KMS-11 (cell line): ENCODE measurements at regions not wholly inside any gene's neighbourhood (a gene's known extent, or its start where the extent isn't known, plus 50 kb on each side); places are given as distances from the start of the nearest gene placed in this dataset.

Experiments used
- H2AFZ ChIP-seq: fragments of 200-600 bp; sonication (generic); 2 replicates; pipeline ENCODE4 v1.6.1; 2016; ENCODE audit warnings: antibody characterized with exemption, mixed run types, low read depth
- H3K27ac ChIP-seq: fragments of 200-600 bp; sonication (generic); 2 replicates; pipeline ENCODE4 v1.6.1; 2016; ENCODE audit warnings: mild to moderate bottlenecking, mixed run types
- H3K27me3 ChIP-seq: fragments of 200-600 bp; sonication (generic); 2 replicates; pipeline ENCODE4 v1.6.1; 2017; ENCODE audit warnings: mild to moderate bottlenecking, low read depth, mixed run types, moderate library complexity; ENCODE audit not compliant: insufficient read depth
- H3K36me3 ChIP-seq: fragments of 200-600 bp; sonication (generic); 2 replicates; pipeline ENCODE4 v1.6.1; 2017; ENCODE audit warnings: mild to moderate bottlenecking, mixed run types; ENCODE audit not compliant: insufficient read depth
- H3K4me1 ChIP-seq: fragments of 200-600 bp; sonication (generic); 2 replicates; pipeline ENCODE4 v1.6.1; 2016; ENCODE audit warnings: mild to moderate bottlenecking, low read depth, mixed run types; ENCODE audit not compliant: poor library complexity, severe bottlenecking
- H3K4me2 ChIP-seq: fragments of 200-600 bp; sonication (generic); 2 replicates; pipeline ENCODE4 v1.7.0; 2016; ENCODE audit warnings: mild to moderate bottlenecking, mixed run types
- H3K4me3 ChIP-seq: fragments of 200-600 bp; sonication (generic); IDR thresholded peaks from 2 replicates; pipeline ENCODE4 v1.6.1; 2017; ENCODE audit warnings: low read depth, low read length, mixed read lengths; ENCODE audit not compliant: insufficient read depth
- H3K79me2 ChIP-seq: fragments of 200-600 bp; sonication (generic); 2 replicates; pipeline ENCODE4 v1.6.1; 2016; ENCODE audit warnings: low read depth, mixed run types; ENCODE audit not compliant: insufficient read depth
- H3K9ac ChIP-seq: fragments of 200-600 bp; sonication (generic); 2 replicates; pipeline ENCODE4 v1.6.1; 2016; ENCODE audit warnings: mild to moderate bottlenecking, mixed run types
- H4K20me1 ChIP-seq: fragments of 200-600 bp; sonication (generic); 2 replicates; pipeline ENCODE4 v1.6.1; 2016; ENCODE audit warnings: mild to moderate bottlenecking, mixed run types; ENCODE audit not compliant: insufficient read depth
- CTCF ChIP-seq: fragments of 200-600 bp; sonication (generic); conservative IDR thresholded peaks from 2 replicates; pipeline ENCODE4 v1.6.1; 2017; ENCODE audit warnings: low read depth, mild to moderate bottlenecking, antibody characterized with exemption, low read length, moderate library complexity, mixed read lengths

- Histone ChIP-seq H3K9ac (no peak overlapping the region), H3K79me2 (no peaks in the 10 kb centered on the region), H3K4me1 (no peaks in the 10 kb centered on the region), H2AFZ (no peak overlapping the region), H3K4me2 (no peak overlapping the region), H3K27ac (no peak overlapping the region), H3K36me3 (no peaks in the 10 kb centered on the region), H3K27me3 (no peaks in the 10 kb centered on the region), H3K4me3 (no peak overlapping the region), H4K20me1 (no peaks in the 10 kb centered on the region)
- TF ChIP-seq CTCF = no peak
Observed at GRCh38 chr4:107258359-107258758, 222.2 kb upstream of the DKK2 start.

GRCh38 chr4:107255596-107255995 lies 219.5 kb upstream of the DKK2 start:
- Histone ChIP-seq H3K27ac (no peak overlapping the region), H2AFZ (no peak overlapping the region)
- no peak for TF ChIP-seq CTCF

GRCh38 chr4:107255114-107255513 lies 219.0 kb upstream of the DKK2 start:
- Histone ChIP-seq H4K20me1 (no peaks in the 10 kb centered on the region), H3K4me3 (no peak overlapping the region), H3K36me3 (no peaks in the 10 kb centered on the region), H3K4me2 (no peak overlapping the region), H3K27ac (no peak overlapping the region), H3K4me1 (no peaks in the 10 kb centered on the region), H3K27me3 (no peaks in the 10 kb centered on the region), H3K79me2 (no peaks in the 10 kb centered on the region), H2AFZ (no peak overlapping the region), H3K9ac (no peak overlapping the region)
- TF ChIP-seq CTCF = no peak

More at GRCh38 chr4:107255596-107255995, 219.5 kb upstream of the DKK2 start:
- Histone ChIP-seq H3K4me3 (no peak overlapping the region), H3K4me2 (no peak overlapping the region), H3K36me3 (no peaks in the 10 kb centered on the region), H3K79me2 (no peaks in the 10 kb centered on the region), H3K27me3 (no peaks in the 10 kb centered on the region), H4K20me1 (no peaks in the 10 kb centered on the region), H3K9ac (no peak overlapping the region), H3K4me1 (no peaks in the 10 kb centered on the region)

GRCh38 chr4:107253579-107254068 lies 217.5 kb upstream of the DKK2 start:
- TF ChIP-seq CTCF = no peak
- no peak overlapping the region for H3K9ac ChIP-seq
- H3K27me3 ChIP-seq = no peaks in the 10 kb centered on the region
- no peak overlapping the region for H2AFZ ChIP-seq
- no peaks in the 10 kb centered on the region for H3K79me2 ChIP-seq
- H3K27ac ChIP-seq = no peak overlapping the region
- H3K4me1 ChIP-seq = no peaks in the 10 kb centered on the region
- no peak overlapping the region for H3K4me3 ChIP-seq
- no peaks in the 10 kb centered on the region for H4K20me1 ChIP-seq
- H3K36me3 ChIP-seq = no peaks in the 10 kb centered on the region
- no peak overlapping the region for H3K4me2 ChIP-seq
